Endothelial cell (in vitro differentiated cells): ENCODE measurements at regions not wholly inside any gene's neighbourhood (a gene's known extent, or its start where the extent isn't known, plus 50 kb on each side); places are given as distances from the start of the nearest gene placed in this dataset.

Experiments
- DNase-seq: peaks from one replicate; pipeline ENCODE4 v3.0.0; 2021; ENCODE audit warnings: low spot score
- H3K27ac Mint-ChIP-seq: one replicate; pipeline ENCODE4 v1.8.0; 2021; ENCODE audit warnings: mixed read lengths, inconsistent platforms; ENCODE audit not compliant: unreplicated experiment
- H3K27me3 Mint-ChIP-seq: one replicate; pipeline ENCODE4 v1.8.0; 2021; ENCODE audit warnings: mild to moderate bottlenecking, moderate library complexity, mixed read lengths, inconsistent platforms; ENCODE audit not compliant: unreplicated experiment
- H3K36me3 Mint-ChIP-seq: one replicate; pipeline ENCODE4 v1.8.0; 2021; ENCODE audit warnings: mild to moderate bottlenecking, low read depth, mixed read lengths, inconsistent platforms; ENCODE audit not compliant: unreplicated experiment
- H3K4me1 Mint-ChIP-seq: one replicate; pipeline ENCODE4 v1.8.0; 2021; ENCODE audit warnings: mild to moderate bottlenecking, mixed read lengths, inconsistent platforms; ENCODE audit not compliant: unreplicated experiment
- H3K4me3 Mint-ChIP-seq: one replicate; pipeline ENCODE4 v1.8.0; 2021; ENCODE audit warnings: mild to moderate bottlenecking, mixed read lengths, inconsistent platforms; ENCODE audit not compliant: unreplicated experiment
- H3K9me3 Mint-ChIP-seq: one replicate; pipeline ENCODE4 v1.8.0; 2021; ENCODE audit warnings: mixed read lengths, inconsistent platforms; ENCODE audit not compliant: unreplicated experiment
- CTCF ChIP-seq: fragments of 200-600 bp; sonication (generic); IDR thresholded peaks from one replicate; pipeline ENCODE4 v1.5.0; 2021; ENCODE audit warnings: antibody characterized with exemption; ENCODE audit not compliant: unreplicated experiment

GRCh38 chr6:19472850-19473249 is 364.3 kb upstream of the ID4 start:
- Mint-ChIP-seq H3K36me3 (no peaks in the 10 kb centered on the region), H3K27ac (no peak overlapping the region), H3K9me3 (no peaks in the 10 kb centered on the region), H3K4me3 (no peak overlapping the region), H3K27me3 (peaks cover 2% of the 10 kb centered on the region), H3K4me1 (no peaks in the 10 kb centered on the region)
- no peak for TF ChIP-seq CTCF
- peak; percentile 37 for DNase-seq

- no peak overlapping the region for H3K4me3 Mint-ChIP-seq
- H3K27me3 Mint-ChIP-seq: peaks cover 2% of the 10 kb centered on the region
- H3K4me1 Mint-ChIP-seq: no peaks in the 10 kb centered on the region
- no peak for TF ChIP-seq CTCF
- no peak overlapping the region for H3K27ac Mint-ChIP-seq
- no peak for DNase-seq
- H3K9me3 Mint-ChIP-seq: no peaks in the 10 kb centered on the region
- no peaks in the 10 kb centered on the region for H3K36me3 Mint-ChIP-seq
Measured at GRCh38 chr6:19477563-19477962, 359.6 kb upstream of the ID4 start.

GRCh38 chr6:19478273-19478672 is 358.9 kb upstream of the ID4 start:
- H3K27me3 Mint-ChIP-seq: peaks cover 2% of the 10 kb centered on the region
- no peak for TF ChIP-seq CTCF
- no peaks in the 10 kb centered on the region for H3K4me1 Mint-ChIP-seq
- H3K27ac Mint-ChIP-seq: no peak overlapping the region
- H3K36me3 Mint-ChIP-seq: no peaks in the 10 kb centered on the region
- DNase-seq: no peak
- H3K4me3 Mint-ChIP-seq: no peak overlapping the region
- H3K9me3 Mint-ChIP-seq: no peaks in the 10 kb centered on the region

- Mint-ChIP-seq H3K36me3 (no peaks in the 10 kb centered on the region), H3K9me3 (no peaks in the 10 kb centered on the region), H3K27me3 (peaks cover 2% of the 10 kb centered on the region), H3K4me3 (no peak overlapping the region), H3K4me1 (no peaks in the 10 kb centered on the region), H3K27ac (no peak overlapping the region)
- no peak for TF ChIP-seq CTCF
- DNase-seq: no peak
Measured at GRCh38 chr6:19478992-19479391, 358.2 kb upstream of the ID4 start.

GRCh38 chr6:19479551-19479950 is 357.6 kb upstream of the ID4 start:
- no peak for TF ChIP-seq CTCF
- H3K27me3 Mint-ChIP-seq: peaks cover under 1% of the 10 kb centered on the region
- no peaks in the 10 kb centered on the region for H3K36me3 Mint-ChIP-seq
- no peak overlapping the region for H3K27ac Mint-ChIP-seq
- H3K4me1 Mint-ChIP-seq: no peaks in the 10 kb centered on the region
- H3K4me3 Mint-ChIP-seq: no peak overlapping the region
- DNase-seq: no peak
- no peaks in the 10 kb centered on the region for H3K9me3 Mint-ChIP-seq
